ENCODE measurements at regions not wholly inside any gene's neighbourhood (a gene's known extent, or its start where the extent isn't known, plus 50 kb on each side); places are given as distances from the start of the nearest gene placed in this dataset.

DNA sequence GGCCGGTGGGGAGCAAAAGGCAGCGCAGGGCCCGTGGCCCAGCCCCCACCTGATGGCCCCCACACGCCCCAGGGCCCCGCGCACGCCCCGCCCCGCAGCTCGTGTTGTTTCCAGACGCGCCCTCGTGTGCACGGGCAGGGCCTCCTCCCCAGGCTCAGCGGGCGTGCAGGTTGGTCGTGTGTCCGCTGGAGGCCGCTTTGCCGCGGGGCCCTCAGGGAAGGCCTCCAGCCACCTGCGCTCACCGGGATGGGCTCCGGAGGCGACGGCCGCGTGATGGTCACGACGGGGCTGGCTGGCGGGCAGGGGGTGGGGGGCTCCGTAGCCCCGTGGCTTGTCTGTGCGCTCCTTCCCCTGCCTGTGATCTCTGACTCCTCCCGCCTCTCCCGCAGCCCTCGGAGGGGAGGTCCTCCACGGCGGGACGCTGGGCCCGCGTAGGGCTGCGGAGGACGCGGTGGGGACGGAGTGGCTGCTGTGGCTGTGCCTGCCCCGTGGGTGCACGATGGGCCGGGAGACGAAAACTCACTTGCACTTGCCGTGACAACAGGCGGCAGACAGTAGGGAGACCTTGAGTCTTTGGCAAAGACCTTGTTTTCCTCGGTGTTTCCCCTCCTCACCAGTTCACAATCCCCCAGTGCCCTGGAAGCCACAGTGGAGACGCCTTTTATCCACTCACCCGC, 67.1 kb downstream of the RTP5 start:
- TF ChIP-seq CTCF (conservative IDR thresholded peaks at IDR 0.05; ENCODE audit: low read depth, low read length) = no peak
- no peak overlapping the region for H3K4me3 ChIP-seq (ENCODE audit: low read length)
- DNase-seq (ENCODE audit: low read depth) = no peak

DNA sequence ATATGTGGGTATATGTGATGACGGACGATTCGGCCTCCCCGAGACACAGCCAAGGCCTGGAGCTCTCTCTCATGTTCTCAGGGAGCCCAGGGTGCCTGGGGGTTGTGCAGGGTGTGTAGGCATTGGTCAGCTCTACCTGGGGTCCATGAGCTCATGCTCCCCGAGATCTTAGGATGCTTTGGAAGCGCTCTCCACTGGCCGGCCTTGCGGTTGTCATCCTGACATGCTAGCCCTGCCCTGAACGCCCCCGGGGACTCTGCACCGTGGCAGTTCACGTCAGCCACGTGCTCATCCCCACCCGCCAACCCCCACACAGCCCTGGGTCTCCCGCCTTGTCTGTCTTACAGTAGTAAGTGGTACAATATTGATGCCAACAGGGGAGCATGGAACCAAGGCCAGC, 67.8 kb downstream of the RTP5 start:
- TF ChIP-seq CTCF (conservative IDR thresholded peaks at IDR 0.05; ENCODE audit: low read depth, low read length) = no peak
- H3K4me3 ChIP-seq (ENCODE audit: low read length) = no peak overlapping the region
- DNase-seq (ENCODE audit: low read depth) = no peak

- TF ChIP-seq CTCF (conservative IDR thresholded peaks at IDR 0.05; ENCODE audit: low read depth, low read length) = no peak
- H3K4me3 ChIP-seq (ENCODE audit: low read length) = no peak overlapping the region
- DNase-seq (ENCODE audit: low read depth) = no peak
These were observed 70.0 kb downstream of the RTP5 start for GRCh38 chr2:241939541-241939940.

GRCh38 chr2:241940329-241940728, 70.8 kb downstream of the RTP5 start:
- DNase-seq (ENCODE audit: low read depth) = no peak
- no peak overlapping the region for H3K4me3 ChIP-seq (ENCODE audit: low read length)
- peak; percentile 41 for TF ChIP-seq CTCF (conservative IDR thresholded peaks at IDR 0.05; ENCODE audit: low read depth, low read length)

DNA sequence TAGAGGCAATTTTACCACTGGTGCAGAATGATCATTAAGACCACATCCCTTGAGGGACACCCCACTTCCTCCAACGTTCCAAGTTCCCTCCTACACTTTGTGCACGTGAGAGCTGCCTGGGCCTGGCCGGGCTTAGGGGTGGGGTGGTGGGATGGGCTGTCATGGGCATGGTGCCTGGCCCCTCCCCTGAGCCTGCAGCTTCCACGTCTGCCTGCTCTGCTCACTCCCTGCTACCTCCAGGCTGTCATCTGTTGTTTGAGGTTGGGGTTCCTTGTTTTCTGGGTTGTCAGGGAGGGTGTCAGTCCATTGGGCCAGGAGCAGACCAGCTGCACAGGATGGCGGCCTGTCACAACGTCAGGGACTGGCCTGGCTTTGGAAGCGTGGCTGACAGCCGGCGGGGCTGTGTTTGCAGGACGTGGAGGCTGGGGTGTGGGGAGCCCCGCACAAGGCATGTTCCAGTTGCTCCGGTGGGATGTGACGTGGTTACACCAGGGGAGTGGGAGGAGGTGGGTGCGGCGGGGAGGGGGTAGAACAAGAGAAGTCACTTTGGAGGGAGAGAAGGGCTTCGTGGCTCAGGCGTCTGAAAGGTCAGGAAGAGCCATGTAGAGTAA, 72.3 kb downstream of the RTP5 start:
- no peak for DNase-seq (ENCODE audit: low read depth)
- TF ChIP-seq CTCF (conservative IDR thresholded peaks at IDR 0.05; ENCODE audit: low read depth, low read length) = no peak
- H3K4me3 ChIP-seq (ENCODE audit: low read length) = no peak overlapping the region

DNA sequence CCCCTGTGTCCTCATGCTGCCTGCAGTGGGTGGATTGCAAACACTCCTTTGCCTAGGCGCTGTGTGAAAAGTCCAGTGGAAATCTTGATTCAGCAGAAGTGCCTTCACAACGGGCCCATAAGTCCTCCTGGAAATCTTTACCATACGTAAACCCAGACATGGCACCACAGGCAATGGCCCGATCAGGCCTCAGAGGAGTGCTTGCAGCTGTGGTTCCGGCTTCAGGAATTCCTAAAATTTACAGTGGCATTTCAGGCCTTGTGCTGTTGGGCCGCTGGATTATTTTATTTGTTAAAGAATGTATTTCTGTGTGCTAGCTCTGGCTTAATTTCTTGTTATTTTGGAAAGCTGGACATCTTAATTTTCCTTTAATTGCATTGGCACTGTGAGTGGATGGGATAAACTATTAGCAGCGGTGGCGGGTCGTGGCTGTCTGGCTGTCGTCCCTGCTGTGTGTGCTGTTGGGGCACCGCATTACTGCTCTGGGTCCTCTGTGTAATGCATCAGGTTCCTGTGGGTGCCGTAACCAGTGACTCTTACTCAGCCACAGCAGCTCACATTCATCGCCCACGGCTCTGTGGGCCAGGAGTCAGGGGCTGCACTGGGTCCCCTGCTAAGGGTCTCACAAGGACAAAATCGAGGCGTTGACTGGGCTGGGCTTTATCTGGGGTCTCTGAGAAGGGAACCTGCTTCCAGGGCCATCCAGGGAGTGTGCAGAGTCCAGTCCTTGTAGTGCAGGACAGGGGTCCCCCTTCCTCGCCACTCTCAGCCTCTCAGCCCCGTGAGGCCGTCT, 73.1 kb downstream of the RTP5 start:
- no peak overlapping the region for H3K4me3 ChIP-seq (ENCODE audit: low read length)
- no peak for TF ChIP-seq CTCF (conservative IDR thresholded peaks at IDR 0.05; ENCODE audit: low read depth, low read length)

More for the DNA sequence above, 73.1 kb downstream of the RTP5 start:
- no peak for DNase-seq (ENCODE audit: low read depth)
